ENCODE measurements at regions not wholly inside any gene's neighbourhood (a gene's known extent, or its start where the extent isn't known, plus 50 kb on each side); places are given as distances from the start of the nearest gene placed in this dataset.

DNA sequence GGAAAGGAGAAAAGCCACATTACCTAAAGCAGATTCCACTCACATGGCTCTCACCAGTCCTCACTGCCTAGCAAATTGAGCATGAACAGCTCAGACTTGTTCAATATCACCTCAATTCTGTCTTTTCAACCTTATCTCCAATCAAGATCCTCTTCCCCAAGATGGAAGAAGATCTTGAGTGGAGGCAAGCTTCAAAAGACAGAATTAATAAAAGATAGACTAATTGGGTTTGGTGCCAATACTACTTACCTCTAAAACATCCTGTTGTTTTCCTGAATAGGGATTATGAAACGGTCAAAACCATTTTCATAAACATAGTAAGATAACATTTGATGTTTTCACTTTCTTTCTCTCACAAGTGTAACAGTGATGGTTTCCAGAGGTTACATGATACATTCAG, 349.2 kb upstream of the PLD5 start:
- TF ChIP-seq CHD1 (IDR thresholded peaks at IDR 0.05; ENCODE audit: low read length) (no peak), EP300 (IDR thresholded peaks at IDR 0.05; ENCODE audit: low read length) (no peak), ELF1 (tag; IDR thresholded peaks at IDR 0.05) (no peak), POLR2A (conservative IDR thresholded peaks at IDR 0.05) (no peak)
- TF ChIP-seq, protein P1, sequence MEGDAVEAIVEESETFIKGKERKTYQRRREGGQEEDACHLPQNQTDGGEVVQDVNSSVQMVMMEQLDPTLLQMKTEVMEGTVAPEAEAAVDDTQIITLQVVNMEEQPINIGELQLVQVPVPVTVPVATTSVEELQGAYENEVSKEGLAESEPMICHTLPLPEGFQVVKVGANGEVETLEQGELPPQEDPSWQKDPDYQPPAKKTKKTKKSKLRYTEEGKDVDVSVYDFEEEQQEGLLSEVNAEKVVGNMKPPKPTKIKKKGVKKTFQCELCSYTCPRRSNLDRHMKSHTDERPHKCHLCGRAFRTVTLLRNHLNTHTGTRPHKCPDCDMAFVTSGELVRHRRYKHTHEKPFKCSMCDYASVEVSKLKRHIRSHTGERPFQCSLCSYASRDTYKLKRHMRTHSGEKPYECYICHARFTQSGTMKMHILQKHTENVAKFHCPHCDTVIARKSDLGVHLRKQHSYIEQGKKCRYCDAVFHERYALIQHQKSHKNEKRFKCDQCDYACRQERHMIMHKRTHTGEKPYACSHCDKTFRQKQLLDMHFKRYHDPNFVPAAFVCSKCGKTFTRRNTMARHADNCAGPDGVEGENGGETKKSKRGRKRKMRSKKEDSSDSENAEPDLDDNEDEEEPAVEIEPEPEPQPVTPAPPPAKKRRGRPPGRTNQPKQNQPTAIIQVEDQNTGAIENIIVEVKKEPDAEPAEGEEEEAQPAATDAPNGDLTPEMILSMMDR (IDR thresholded peaks at IDR 0.05 in 2 of 3, conservative IDR thresholded peaks at IDR 0.05 in 1 of 3; ENCODE audit: insufficient read depth in 2 of 3, low read depth in 1 of 3, low read length in 3 of 3): no peak

All from K562 (cell line).